ENCODE measurements at regions not wholly inside any gene's neighbourhood (a gene's known extent, or its start where the extent isn't known, plus 50 kb on each side); places are given as distances from the start of the nearest gene placed in this dataset.

DNA sequence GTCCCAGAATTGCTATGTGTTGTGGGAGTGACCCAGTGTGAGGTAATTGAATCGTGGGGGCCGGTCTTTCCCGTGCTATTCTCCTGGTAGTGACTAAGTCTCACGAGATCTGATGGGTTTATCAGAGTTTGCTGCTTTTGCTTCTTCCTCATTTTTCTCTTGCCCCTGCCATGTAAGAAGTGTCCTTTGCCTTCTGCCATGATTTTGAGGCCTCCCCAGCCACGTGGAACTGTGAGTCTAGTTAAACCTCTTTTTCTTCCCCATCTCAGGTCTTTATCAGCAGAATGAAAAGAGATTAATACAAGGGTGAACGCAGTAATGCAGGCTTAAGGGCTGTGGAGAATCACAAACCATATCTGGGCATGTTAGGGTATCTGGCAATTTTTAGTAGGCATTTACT is 624.0 kb downstream of the USP25 start:
- CTCF ChIA-PET = no interaction called here
- Mint-ChIP-seq H3K27ac (ENCODE audit: unreplicated experiment) (no peak overlapping the region), H3K27me3 (ENCODE audit: unreplicated experiment) (no peaks in the 10 kb centered on the region), H3K4me1 (ENCODE audit: low read depth, unreplicated experiment) (no peaks in the 10 kb centered on the region), H3K36me3 (ENCODE audit: insufficient read depth, unreplicated experiment) (no peaks in the 10 kb centered on the region), H3K4me3 (ENCODE audit: low read depth, unreplicated experiment) (no peak overlapping the region), H3K9me3 (ENCODE audit: low read depth, unreplicated experiment) (no peaks in the 10 kb centered on the region)
- BruUV-seq (replicated peaks) = no TSS peak
- intact Hi-C loops (cut with micrococcal nuclease; ENCODE audit: unreplicated experiment) = no loop called here
- DNase-seq = no peak
- TF ChIP-seq, protein P1, sequence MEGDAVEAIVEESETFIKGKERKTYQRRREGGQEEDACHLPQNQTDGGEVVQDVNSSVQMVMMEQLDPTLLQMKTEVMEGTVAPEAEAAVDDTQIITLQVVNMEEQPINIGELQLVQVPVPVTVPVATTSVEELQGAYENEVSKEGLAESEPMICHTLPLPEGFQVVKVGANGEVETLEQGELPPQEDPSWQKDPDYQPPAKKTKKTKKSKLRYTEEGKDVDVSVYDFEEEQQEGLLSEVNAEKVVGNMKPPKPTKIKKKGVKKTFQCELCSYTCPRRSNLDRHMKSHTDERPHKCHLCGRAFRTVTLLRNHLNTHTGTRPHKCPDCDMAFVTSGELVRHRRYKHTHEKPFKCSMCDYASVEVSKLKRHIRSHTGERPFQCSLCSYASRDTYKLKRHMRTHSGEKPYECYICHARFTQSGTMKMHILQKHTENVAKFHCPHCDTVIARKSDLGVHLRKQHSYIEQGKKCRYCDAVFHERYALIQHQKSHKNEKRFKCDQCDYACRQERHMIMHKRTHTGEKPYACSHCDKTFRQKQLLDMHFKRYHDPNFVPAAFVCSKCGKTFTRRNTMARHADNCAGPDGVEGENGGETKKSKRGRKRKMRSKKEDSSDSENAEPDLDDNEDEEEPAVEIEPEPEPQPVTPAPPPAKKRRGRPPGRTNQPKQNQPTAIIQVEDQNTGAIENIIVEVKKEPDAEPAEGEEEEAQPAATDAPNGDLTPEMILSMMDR (IDR thresholded peaks at IDR 0.05; ENCODE audit: unreplicated experiment) = no peak

DNA sequence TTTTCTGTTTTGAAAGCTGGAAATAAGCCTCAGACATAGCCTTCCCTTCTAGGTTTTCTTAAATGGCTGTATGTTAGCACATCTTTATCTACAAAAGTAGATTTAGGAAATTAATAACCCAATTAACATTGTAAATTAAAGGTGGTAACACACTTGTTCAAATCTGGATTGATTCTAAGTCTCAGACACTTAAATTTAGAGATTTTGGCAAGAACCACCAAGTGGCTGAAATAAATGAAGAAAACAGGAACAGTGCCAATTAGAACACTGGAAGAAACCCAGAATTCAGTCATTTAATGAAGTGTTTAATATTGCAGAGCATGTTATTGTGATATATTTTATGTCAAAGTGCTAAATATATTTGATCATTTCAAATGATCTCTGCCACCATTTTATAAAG is 628.2 kb downstream of the USP25 start:
- no peaks in the 10 kb centered on the region for H3K4me1 Mint-ChIP-seq (ENCODE audit: low read depth, unreplicated experiment)
- CTCF ChIA-PET = no interaction called here
- no peak overlapping the region for H3K27ac Mint-ChIP-seq (ENCODE audit: unreplicated experiment)

DNA sequence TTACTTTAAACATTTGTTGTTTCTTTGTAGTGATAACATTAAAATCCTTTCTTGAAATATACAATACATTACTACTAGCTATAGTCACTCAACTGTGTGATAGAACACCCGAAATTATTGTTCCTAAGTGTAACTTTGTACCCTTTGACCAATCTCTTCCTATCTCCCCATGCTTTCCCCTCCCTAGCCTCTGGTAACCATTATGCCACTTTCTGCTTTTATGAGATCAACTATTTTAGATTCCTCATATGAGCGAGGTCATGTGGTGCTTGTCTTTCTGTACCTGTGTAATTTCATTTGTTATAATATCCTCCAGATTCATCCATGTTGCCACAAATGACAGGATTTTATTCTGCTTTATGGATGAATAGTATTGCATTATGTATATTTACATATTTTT is 629.0 kb downstream of the USP25 start:
- intact Hi-C loops (cut with micrococcal nuclease; ENCODE audit: unreplicated experiment) = no loop called here
- TF ChIP-seq, protein P1 (IDR thresholded peaks at IDR 0.05; ENCODE audit: unreplicated experiment) = no peak
- Mint-ChIP-seq H3K4me1 (ENCODE audit: low read depth, unreplicated experiment) (no peaks in the 10 kb centered on the region), H3K27me3 (ENCODE audit: unreplicated experiment) (no peaks in the 10 kb centered on the region), H3K36me3 (ENCODE audit: insufficient read depth, unreplicated experiment) (no peaks in the 10 kb centered on the region), H3K9me3 (ENCODE audit: low read depth, unreplicated experiment) (no peaks in the 10 kb centered on the region), H3K27ac (ENCODE audit: unreplicated experiment) (no peak overlapping the region), H3K4me3 (ENCODE audit: low read depth, unreplicated experiment) (no peak overlapping the region)
- BruUV-seq (replicated peaks) = no TSS peak
- no peak for DNase-seq
- CTCF ChIA-PET = no interaction called here

More for the DNA sequence above, 628.2 kb downstream of the USP25 start:
- TF ChIP-seq, protein P1 (IDR thresholded peaks at IDR 0.05; ENCODE audit: unreplicated experiment) = no peak
- BruUV-seq (replicated peaks) = no TSS peak
- Mint-ChIP-seq H3K9me3 (ENCODE audit: low read depth, unreplicated experiment) (no peaks in the 10 kb centered on the region), H3K27me3 (ENCODE audit: unreplicated experiment) (no peaks in the 10 kb centered on the region), H3K36me3 (ENCODE audit: insufficient read depth, unreplicated experiment) (no peaks in the 10 kb centered on the region), H3K4me3 (ENCODE audit: low read depth, unreplicated experiment) (no peak overlapping the region)
- DNase-seq = no peak
- intact Hi-C loops (cut with micrococcal nuclease; ENCODE audit: unreplicated experiment) = no loop called here

DNA sequence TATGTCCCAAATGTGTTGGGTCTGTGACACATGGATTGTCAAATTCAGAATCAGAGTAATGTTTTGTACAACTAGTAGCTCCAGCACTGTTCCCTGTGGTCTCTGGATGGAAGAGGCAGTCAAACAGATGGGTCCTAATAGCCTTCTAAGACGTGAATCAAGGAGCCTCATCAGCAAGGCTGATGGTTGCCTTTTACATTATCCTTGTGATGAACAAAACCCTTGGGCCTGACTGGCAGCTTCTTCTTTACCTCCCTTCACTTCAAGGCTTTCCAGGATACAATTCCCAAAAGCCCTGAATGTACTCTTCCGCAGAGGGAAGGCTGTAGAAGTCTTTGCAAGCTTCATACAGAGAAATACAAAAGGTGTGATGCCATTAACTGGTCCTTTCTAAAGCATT is 633.3 kb downstream of the USP25 start:
- Mint-ChIP-seq H3K27ac (ENCODE audit: unreplicated experiment) (no peak overlapping the region), H3K4me1 (ENCODE audit: low read depth, unreplicated experiment) (no peaks in the 10 kb centered on the region), H3K36me3 (ENCODE audit: insufficient read depth, unreplicated experiment) (no peaks in the 10 kb centered on the region), H3K9me3 (ENCODE audit: low read depth, unreplicated experiment) (no peaks in the 10 kb centered on the region), H3K27me3 (ENCODE audit: unreplicated experiment) (no peaks in the 10 kb centered on the region), H3K4me3 (ENCODE audit: low read depth, unreplicated experiment) (no peak overlapping the region)
- intact Hi-C loops (cut with micrococcal nuclease; ENCODE audit: unreplicated experiment) = no loop called here
- CTCF ChIA-PET = no interaction called here
- DNase-seq = no peak
- BruUV-seq (replicated peaks) = no TSS peak
- TF ChIP-seq, protein P1 (IDR thresholded peaks at IDR 0.05; ENCODE audit: unreplicated experiment) = no peak

DNA sequence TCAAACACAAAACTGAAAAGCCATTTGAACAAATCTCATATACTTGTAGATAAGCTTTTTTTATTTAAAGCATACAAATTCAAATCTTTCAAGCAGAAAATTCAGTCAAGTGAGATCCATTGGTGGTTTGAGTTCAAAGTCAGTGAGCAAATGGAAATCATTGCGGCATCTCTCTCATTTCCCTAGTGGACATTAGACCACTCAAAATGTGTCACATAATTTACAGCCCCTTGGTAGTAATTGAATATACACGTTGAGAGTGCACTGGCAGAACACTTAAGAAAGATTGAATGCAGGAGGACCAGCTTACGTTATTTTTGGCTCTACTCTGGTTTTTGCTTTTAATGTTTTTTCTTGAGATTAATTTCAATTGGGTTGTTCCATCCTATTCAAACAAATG is 633.7 kb downstream of the USP25 start:
- DNase-seq = no peak
- no TSS peak for BruUV-seq (replicated peaks)
- Mint-ChIP-seq H3K27me3 (ENCODE audit: unreplicated experiment) (no peaks in the 10 kb centered on the region), H3K9me3 (ENCODE audit: low read depth, unreplicated experiment) (no peaks in the 10 kb centered on the region), H3K36me3 (ENCODE audit: insufficient read depth, unreplicated experiment) (no peaks in the 10 kb centered on the region), H3K4me1 (ENCODE audit: low read depth, unreplicated experiment) (no peaks in the 10 kb centered on the region), H3K4me3 (ENCODE audit: low read depth, unreplicated experiment) (no peak overlapping the region), H3K27ac (ENCODE audit: unreplicated experiment) (no peak overlapping the region)
- TF ChIP-seq, protein P1 (IDR thresholded peaks at IDR 0.05; ENCODE audit: unreplicated experiment) = no peak
- intact Hi-C loops (cut with micrococcal nuclease; ENCODE audit: unreplicated experiment) = no loop called here
- CTCF ChIA-PET = no interaction called here
